Duodenal mucosa (tissue), 2 donors: ENCODE measurements at regions not wholly inside any gene's neighbourhood (a gene's known extent, or its start where the extent isn't known, plus 50 kb on each side); places are given as distances from the start of the nearest gene placed in this dataset.

ENCODE experiments used
- H3K27ac ChIP-seq: one replicate; pipeline ENCODE4 v1.7.0; 2013; ENCODE audit warnings: low read depth, low read length
- H3K27me3 ChIP-seq, 2 donors: one replicate each; pipeline ENCODE4 v1.7.0; 2013; ENCODE audit warnings: low read length in 2 of 2, control low read depth in 1 of 2; ENCODE audit not compliant: insufficient read depth in 2 of 2, control insufficient read depth in 1 of 2
- H3K36me3 ChIP-seq, 2 donors: one replicate each; pipeline ENCODE4 v1.7.0; 2013; ENCODE audit warnings: low read length in 2 of 2, control low read depth in 1 of 2; ENCODE audit not compliant: insufficient read depth in 2 of 2, control insufficient read depth in 1 of 2
- H3K4me1 ChIP-seq, 2 donors: one replicate each; pipeline ENCODE4 v1.7.0; 2013; ENCODE audit warnings: low read length in 2 of 2, control low read depth in 1 of 2; ENCODE audit not compliant: insufficient read depth in 2 of 2, control insufficient read depth in 1 of 2
- H3K4me3 ChIP-seq, 2 donors: one replicate each; pipeline ENCODE4 v1.7.0; 2013; ENCODE audit warnings: low read length in 2 of 2, low read depth in 1 of 2
- H3K9ac ChIP-seq, 2 donors: one replicate each; pipeline ENCODE4 v1.7.0; 2013; ENCODE audit warnings: low read length in 2 of 2, low read depth in 1 of 2
- H3K9me3 ChIP-seq, 2 donors: one replicate each; pipeline ENCODE4 v1.7.0; 2013; ENCODE audit warnings: low read length in 2 of 2, control low read depth in 1 of 2; ENCODE audit not compliant: control insufficient read depth in 1 of 2

DNA sequence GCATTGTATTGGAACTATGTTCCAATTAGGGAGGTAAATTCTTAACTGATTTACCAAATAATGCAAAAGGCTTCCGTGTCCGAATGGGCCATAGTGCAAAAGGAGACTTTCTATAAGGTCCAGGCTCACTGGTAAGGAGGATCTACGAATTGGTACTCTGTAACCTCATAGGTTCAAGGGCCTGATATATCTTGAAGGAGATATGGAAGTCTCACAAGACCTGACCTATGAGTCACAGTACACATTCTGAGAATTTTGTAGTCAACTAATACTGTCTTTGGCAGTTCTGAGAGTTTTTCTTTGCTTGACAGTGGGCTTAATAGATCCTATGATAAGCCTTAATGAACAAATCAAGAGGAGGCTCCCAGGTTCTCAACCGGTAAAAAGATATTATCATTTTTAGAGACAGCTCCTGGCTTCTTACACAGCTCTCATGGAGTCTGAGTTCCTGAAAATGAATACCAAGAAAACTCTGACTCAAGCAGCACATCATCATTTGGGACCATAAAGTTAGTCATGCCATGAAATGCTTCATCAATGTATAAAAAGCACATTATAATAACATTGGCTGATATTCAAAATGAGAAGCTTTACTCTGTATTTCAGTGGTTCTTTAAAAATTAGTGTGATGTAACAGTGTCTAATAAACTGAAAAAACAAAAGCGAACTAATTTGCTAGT lies 1275.2 kb upstream of the CRIM1 start:
- Histone ChIP-seq H3K27me3 (no peaks in the 10 kb centered on the region), H3K4me1 (no peaks in the 10 kb centered on the region), H3K36me3 (no peaks in the 10 kb centered on the region), H3K9me3 (peaks cover 0 to 4% of the 10 kb centered on the region in 2 donors), H3K9ac (no peak overlapping the region), H3K27ac (no peak overlapping the region), H3K4me3 (no peak overlapping the region)

DNA sequence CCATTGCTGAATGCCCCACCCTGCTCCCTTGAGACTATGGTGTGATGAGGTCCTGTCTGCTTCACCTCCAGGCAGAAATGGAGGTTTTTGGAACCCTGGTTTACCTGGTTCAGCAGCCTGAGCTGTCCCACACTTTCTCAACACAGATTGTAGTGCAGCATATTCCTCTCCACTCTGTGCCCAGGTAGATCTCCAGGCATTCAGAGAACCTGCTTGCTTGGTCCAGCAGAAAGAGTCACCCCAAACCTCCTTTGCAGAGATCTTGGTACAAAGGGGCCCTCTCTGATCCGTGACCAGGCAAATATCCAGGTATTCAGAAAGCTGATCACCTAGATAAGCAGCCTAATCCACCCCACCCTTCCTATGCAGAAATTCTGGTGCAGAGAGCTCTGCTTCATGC lies 1288.2 kb upstream of the CRIM1 start:
- Histone ChIP-seq H3K27me3 (no peaks in the 10 kb centered on the region), H3K27ac (no peak overlapping the region), H3K36me3 (no peaks in the 10 kb centered on the region), H3K4me3 (no peak overlapping the region), H3K9me3 (peaks cover 6 to 12% of the 10 kb centered on the region in 2 donors), H3K9ac (no peak overlapping the region), H3K4me1 (no peaks in the 10 kb centered on the region)

DNA sequence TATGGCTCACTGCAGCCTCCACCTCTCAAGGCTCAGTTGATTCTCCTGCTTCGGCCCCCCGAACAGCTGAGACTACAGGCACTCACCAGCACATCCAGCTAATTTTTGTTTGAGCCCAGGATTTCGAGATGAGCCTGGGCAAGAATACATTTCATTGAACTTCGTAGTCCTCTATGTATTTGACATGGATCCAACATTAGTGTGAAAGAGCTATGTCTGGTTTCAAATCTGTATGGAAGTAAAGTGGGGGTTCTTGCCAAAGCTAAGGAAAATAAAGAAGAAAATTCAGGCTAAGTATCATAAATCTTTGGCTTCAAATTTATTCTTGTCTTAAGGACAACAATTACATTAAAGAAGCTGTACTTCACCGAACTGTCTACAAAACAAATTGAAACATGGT lies 1291.7 kb upstream of the CRIM1 start:
- Histone ChIP-seq H3K27ac (no peak overlapping the region), H3K36me3 (no peaks in the 10 kb centered on the region), H3K4me1 (no peaks in the 10 kb centered on the region), H3K4me3 (no peak overlapping the region), H3K9me3 (peaks cover 2 to 8% of the 10 kb centered on the region in 2 donors), H3K9ac (no peak overlapping the region), H3K27me3 (no peaks in the 10 kb centered on the region)

DNA sequence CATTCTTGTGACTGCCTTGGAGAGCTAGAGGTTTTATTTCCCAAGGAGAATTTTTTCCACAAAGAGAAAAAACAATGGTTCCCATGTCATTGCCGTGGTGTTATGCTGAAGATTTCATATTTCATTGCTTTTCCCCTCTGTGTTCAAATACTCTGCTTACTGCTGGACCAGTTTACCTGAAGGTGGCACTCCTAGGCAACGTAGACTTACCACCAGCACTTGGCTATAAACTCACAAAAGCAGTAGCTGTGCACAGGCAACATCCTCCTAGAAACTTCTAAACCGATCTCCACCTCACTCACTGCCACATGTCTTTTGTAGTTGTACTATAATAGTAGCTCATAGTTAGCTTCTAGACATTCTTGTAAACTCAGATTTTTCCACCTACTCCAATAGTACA lies 1319.7 kb upstream of the CRIM1 start:
- no peaks in the 10 kb centered on the region for H3K27me3 ChIP-seq
- H3K36me3 ChIP-seq, result no peaks in the 10 kb centered on the region
- H3K9me3 ChIP-seq, result peaks cover 8 to 13% of the 10 kb centered on the region in 2 donors
- no peak overlapping the region for H3K4me3 ChIP-seq
- H3K27ac ChIP-seq, result no peak overlapping the region
- H3K4me1 ChIP-seq, result no peaks in the 10 kb centered on the region
- no peak overlapping the region for H3K9ac ChIP-seq

DNA sequence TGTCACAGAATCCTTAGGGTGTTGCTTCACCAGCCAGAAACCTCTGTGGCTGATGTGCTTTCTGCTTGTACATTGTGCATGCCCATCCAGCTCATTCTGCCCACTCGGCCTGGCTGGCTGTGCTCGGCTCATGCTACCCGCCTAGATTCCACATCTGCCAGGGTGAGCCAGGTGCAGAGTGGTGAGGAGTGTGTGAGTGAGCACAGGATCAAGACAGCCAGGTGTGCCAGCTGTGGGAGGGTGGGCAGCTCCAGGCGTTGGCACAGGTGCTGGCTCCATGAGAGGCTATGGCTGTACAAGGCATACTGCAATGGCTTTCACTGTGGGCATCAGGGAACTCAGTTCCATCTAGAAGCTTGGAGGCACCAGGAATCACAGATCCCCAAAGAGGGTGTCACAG lies 1321.8 kb upstream of the CRIM1 start:
- Histone ChIP-seq H3K4me3 (no peak overlapping the region), H3K27ac (no peak overlapping the region), H3K4me1 (no peaks in the 10 kb centered on the region), H3K27me3 (no peaks in the 10 kb centered on the region), H3K9ac (no peak overlapping the region), H3K36me3 (no peaks in the 10 kb centered on the region), H3K9me3 (peaks cover 0 to 6% of the 10 kb centered on the region in 2 donors)

DNA sequence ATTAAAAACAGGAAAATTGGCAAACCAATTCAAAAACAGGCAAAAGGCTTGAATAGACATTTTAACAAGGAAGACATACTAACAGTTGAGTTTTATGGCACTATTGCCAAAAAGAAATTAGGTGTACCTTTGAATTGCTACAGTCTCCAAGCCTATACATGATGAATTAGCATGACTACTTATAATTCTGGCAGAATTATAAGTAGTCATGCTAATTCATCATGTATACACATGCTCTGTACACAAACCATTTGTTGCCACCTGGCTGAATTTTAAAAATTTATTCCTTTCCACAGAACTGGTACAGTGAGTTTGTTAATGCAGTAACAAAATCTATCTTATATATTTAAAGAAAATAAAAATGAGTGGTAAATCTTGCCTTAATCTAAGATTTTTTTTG lies 1332.0 kb upstream of the CRIM1 start:
- Histone ChIP-seq H3K9me3 (peaks cover 6 to 9% of the 10 kb centered on the region in 2 donors), H3K9ac (no peak overlapping the region), H3K27me3 (no peaks in the 10 kb centered on the region), H3K4me1 (no peaks in the 10 kb centered on the region), H3K36me3 (no peaks in the 10 kb centered on the region), H3K4me3 (no peak overlapping the region), H3K27ac (no peak overlapping the region)

DNA sequence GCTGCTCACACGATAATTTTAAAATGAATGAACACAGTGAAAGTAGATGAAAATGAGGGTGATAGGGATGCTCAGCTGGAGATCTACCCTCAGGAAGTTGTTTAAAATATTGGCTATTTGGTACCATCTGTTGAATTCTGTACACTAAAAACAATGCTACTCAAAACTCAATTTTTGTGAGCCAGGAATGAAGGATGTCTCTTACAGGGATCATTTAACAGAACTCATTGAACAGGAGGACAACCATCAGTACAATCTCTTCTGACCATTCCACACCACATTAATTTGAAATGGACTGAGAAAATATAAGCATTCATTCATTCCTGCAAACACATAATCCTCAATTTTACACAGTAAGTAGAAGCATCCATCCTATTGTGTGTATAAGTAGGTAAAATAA lies 1355.1 kb upstream of the CRIM1 start:
- H3K4me3 ChIP-seq, result no peak overlapping the region

DNA sequence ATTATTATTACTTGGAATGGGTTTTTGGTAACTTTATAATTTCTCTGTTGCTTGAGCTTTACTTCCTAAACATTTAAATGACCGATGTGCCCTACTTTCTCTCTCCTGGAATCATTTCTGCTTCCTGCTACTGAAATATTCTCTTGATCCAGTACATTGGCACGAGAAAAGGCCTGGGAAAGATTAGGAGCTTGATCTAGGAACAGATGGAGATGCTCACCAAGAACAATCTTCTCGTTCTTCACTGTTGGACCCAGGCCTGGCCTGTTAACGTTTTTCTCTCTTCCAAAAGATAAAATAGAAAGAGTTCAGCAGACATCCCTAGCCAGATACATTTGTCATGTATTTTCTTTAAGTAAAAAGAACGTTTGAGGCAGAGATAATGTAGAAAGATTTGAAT lies 1356.8 kb upstream of the CRIM1 start:
- H3K4me3 ChIP-seq, result no peak overlapping the region
- H3K27ac ChIP-seq, result no peak overlapping the region
- no peak overlapping the region for H3K9ac ChIP-seq
- H3K36me3 ChIP-seq, result no peaks in the 10 kb centered on the region
- no peaks in the 10 kb centered on the region for H3K27me3 ChIP-seq
- H3K4me1 ChIP-seq, result no peaks in the 10 kb centered on the region
- H3K9me3 ChIP-seq, result peaks cover 0 to 5% of the 10 kb centered on the region in 2 donors

More for the DNA sequence above, 1355.1 kb upstream of the CRIM1 start:
- H3K9ac ChIP-seq, result no peak overlapping the region
- H3K27ac ChIP-seq, result no peak overlapping the region
- no peaks in the 10 kb centered on the region for H3K4me1 ChIP-seq
- H3K36me3 ChIP-seq, result no peaks in the 10 kb centered on the region
- H3K9me3 ChIP-seq, result no peaks in the 10 kb centered on the region
- no peaks in the 10 kb centered on the region for H3K27me3 ChIP-seq

DNA sequence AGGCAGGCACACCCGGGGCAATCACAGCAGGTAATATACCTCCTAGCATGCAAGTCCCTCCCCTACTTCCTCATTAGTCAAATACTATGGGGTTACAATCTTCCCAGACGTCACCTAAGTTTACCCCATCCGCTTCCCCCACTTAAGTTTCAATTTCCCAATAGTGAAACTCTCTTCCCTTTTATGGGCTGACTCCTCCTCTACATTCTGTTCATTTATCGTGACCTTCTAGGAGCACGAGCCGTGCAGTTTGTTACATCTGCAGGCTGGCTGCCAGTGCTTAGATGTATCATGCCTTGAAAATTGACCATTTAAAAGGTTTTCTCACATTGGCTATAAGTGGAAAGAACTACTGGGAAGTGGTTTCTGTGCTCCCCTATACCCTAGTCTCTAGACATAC lies 1357.8 kb upstream of the CRIM1 start:
- H3K27me3 ChIP-seq, result no peaks in the 10 kb centered on the region
- no peaks in the 10 kb centered on the region for H3K36me3 ChIP-seq
- no peak overlapping the region for H3K4me3 ChIP-seq
- H3K9me3 ChIP-seq, result peaks cover 0 to 5% of the 10 kb centered on the region in 2 donors
- no peaks in the 10 kb centered on the region for H3K4me1 ChIP-seq
- H3K9ac ChIP-seq, result no peak overlapping the region
- H3K27ac ChIP-seq, result no peak overlapping the region

DNA sequence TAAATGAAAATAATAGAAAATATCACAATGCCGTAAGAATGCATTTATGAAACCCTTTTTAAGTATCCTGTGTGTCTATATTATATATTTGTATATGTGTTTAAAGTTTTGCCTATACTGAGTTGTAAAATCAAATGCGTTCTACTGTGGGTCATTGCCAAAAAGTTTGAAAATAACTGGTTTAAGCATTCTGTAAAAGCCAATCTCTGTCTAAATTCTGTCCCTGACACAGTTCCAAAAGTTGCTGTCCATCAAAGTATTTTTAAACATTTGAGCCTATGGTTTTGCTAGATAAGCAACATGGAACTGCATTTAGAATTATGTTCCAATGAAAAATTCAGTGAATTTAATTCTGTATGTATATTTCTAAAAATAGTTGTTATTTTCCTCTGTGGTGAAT lies 1360.4 kb upstream of the CRIM1 start:
- Histone ChIP-seq H3K4me1 (no peaks in the 10 kb centered on the region), H3K9me3 (peaks cover 0 to 5% of the 10 kb centered on the region in 2 donors), H3K9ac (no peak overlapping the region)

More for the DNA sequence above, 1360.4 kb upstream of the CRIM1 start:
- Histone ChIP-seq H3K27ac (no peak overlapping the region), H3K4me3 (no peak overlapping the region), H3K36me3 (no peaks in the 10 kb centered on the region), H3K27me3 (no peaks in the 10 kb centered on the region)
